AG04449 (cell line): ENCODE measurements at regions not wholly inside any gene's neighbourhood (a gene's known extent, or its start where the extent isn't known, plus 50 kb on each side); places are given as distances from the start of the nearest gene placed in this dataset.

Source experiments
- CTCF ChIA-PET: fragments of 350-600 bp; formaldehyde crosslinking; extraction: SDS; loops from one replicate; lab custom pipeline; 2021; ENCODE audit warnings: antibody characterized with exemption; lab: Yijun Ruan, JAX
- POLR2A ChIA-PET: fragments of 400-600, 350-600 bp; formaldehyde crosslinking; extraction: SDS; loops from one replicate; lab custom pipeline; 2020; ENCODE audit warnings: antibody characterized with exemption, inconsistent platforms; lab: Yijun Ruan, JAX
- DNase-seq: peaks from one replicate; pipeline ENCODE4 v3.0.0-alpha.2; 2010; ENCODE audit warnings: low read depth, low spot score
- H3K4me3 ChIP-seq: 2 replicates; pipeline ENCODE4 v1.5.1; 2011; ENCODE audit warnings: low read depth, mild to moderate bottlenecking, control low read depth, low read length
- TF ChIP-seq, protein P1 (sequence below): IDR thresholded peaks from one replicate; pipeline ENCODE4 v1.5.1; 2011; ENCODE audit warnings: mild to moderate bottlenecking, moderate library complexity, low read length, control low read depth, inconsistent platforms; ENCODE audit not compliant: insufficient read depth; ENCODE audit errors: missing control alignments

DNA sequence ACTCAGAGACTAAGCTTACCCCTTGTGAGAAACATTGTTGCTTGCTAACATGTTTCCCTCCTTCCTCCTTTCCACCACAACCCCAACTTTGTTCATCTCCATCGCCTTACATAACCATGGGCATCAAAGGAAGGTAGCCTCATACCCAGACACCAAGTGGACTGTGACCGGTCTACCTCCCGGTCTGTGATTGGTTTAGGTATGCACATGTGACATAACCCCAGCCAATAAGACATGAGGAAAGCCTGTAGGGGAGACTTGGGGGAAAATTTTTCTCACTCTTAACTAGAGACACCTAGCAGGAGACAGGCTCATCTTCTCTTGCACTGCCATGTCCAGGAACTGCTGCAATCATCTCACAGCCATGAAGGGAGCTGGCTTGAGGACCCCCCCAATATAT is 120.7 kb downstream of the CDC7 start:
- H3K4me3 ChIP-seq, result no peak overlapping the region
- TF ChIP-seq, protein P1, sequence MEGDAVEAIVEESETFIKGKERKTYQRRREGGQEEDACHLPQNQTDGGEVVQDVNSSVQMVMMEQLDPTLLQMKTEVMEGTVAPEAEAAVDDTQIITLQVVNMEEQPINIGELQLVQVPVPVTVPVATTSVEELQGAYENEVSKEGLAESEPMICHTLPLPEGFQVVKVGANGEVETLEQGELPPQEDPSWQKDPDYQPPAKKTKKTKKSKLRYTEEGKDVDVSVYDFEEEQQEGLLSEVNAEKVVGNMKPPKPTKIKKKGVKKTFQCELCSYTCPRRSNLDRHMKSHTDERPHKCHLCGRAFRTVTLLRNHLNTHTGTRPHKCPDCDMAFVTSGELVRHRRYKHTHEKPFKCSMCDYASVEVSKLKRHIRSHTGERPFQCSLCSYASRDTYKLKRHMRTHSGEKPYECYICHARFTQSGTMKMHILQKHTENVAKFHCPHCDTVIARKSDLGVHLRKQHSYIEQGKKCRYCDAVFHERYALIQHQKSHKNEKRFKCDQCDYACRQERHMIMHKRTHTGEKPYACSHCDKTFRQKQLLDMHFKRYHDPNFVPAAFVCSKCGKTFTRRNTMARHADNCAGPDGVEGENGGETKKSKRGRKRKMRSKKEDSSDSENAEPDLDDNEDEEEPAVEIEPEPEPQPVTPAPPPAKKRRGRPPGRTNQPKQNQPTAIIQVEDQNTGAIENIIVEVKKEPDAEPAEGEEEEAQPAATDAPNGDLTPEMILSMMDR, result no peak
- no peak for DNase-seq
- POLR2A ChIA-PET, result no interaction called here
- CTCF ChIA-PET, result no interaction called here

DNA sequence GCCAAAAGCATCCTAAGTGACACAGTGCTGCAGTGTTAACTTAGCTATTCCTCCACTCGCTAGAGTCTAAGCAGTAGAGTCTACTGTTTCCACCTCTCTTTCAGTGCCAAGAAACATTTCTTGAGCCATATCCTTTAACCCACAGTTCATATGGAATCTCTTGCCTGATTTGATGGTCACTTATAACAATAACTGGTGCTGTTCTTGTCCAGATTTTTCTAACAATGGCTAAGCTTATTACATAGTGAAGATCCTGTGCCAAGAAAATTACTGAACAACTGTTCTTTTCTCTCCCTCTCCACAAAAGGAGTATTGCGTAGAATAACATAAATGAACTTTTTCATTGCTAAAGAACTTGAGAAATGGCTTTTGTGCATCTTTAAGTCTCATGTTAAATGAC is 121.3 kb downstream of the CDC7 start:
- no peak for DNase-seq
- TF ChIP-seq, protein P1, result no peak
- POLR2A ChIA-PET, result no interaction called here
- CTCF ChIA-PET, result no interaction called here
- no peak overlapping the region for H3K4me3 ChIP-seq

DNA sequence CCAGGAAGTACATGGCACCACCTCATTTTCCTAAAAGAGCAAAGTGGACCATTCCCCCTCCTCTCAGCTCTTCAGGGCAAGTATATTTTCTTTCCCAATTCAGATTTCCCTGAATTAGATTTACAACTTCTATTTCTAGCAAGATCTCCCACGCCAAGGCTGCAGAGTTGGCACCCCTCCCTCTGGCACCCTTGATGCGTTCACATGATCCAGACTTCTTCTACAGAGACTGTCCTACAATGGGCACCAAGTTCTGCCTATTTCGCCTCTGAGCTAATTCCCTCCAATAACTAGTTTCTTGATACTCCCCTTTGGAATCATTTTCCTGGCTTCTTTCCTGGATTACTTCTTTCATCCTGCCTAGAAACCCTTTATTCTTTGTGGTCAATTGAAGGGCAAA is 122.0 kb downstream of the CDC7 start:
- H3K4me3 ChIP-seq, result no peak overlapping the region
- CTCF ChIA-PET, result no interaction called here
- TF ChIP-seq, protein P1, result no peak
- no peak for DNase-seq
- POLR2A ChIA-PET, result no interaction called here

DNA sequence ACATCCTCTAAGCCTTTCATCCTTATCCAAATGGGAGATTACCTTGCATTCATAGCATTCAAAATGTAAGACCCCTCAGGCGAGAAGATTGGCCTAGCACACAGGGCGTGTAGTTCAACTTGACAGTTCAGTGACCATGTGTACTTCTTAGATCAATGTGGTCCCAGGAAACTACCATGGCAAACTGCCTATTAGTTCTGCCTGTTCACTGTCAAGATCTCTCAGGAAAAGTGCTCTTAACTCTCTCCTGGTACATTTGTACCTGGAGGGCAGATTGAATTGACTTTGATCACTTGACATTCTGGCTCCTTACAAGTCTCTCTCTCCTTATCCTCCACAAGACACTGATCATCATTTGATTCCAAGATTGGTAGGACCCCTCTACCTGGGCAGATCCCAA is 122.4 kb downstream of the CDC7 start:
- no peak for DNase-seq
- ChIA-PET POLR2A (no interaction called here), CTCF (no interaction called here)
- no peak overlapping the region for H3K4me3 ChIP-seq
- TF ChIP-seq, protein P1, result no peak

DNA sequence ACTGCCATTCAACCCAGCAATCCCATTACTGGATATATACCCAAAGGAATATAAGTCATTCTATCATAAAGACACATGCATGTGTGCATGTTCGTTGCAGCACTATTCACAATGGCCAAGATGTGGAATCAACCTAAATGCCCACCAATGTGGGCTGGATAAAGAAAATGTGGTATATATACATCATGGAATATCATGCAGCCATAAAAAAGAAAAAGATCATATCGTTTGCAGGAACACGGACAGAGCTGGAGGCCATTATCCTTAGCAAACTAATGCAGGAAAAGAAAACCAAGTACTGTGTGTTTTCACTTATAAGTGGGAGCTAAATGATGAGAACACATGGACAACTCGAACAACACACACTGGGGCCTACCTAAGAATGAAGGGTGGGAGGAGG is 123.7 kb downstream of the CDC7 start:
- H3K4me3 ChIP-seq, result no peak overlapping the region
- TF ChIP-seq, protein P1, result no peak
- no peak for DNase-seq
- POLR2A ChIA-PET, result no interaction called here
- CTCF ChIA-PET, result interaction anchor here (1.8 kb wide), 1 partner anchor 9 kb away, joined by 4 read pairs; no protein-coding TSS in a partner anchor
